GM23338 (cell line): ENCODE measurements at regions not wholly inside any gene's neighbourhood (a gene's known extent, or its start where the extent isn't known, plus 50 kb on each side); places are given as distances from the start of the nearest gene placed in this dataset.

Source experiments
- ATAC-seq: fragments of 200-7000 bp; cut with Tn5 transposase; 3 replicates; pipeline ENCODE4 v1.9.1; 2020
- DNase-seq: peaks from one replicate; pipeline ENCODE4 v3.0.0-alpha.2; 2015; ENCODE audit warnings: low spot score
- H2AFZ ChIP-seq: fragments of 200-600 bp; sonication (generic); 2 replicates; pipeline ENCODE4 v1.8.0; 2016; ENCODE audit warnings: antibody characterized with exemption, mild to moderate bottlenecking, moderate library complexity
- H3F3A ChIP-seq: fragments of 200-600 bp; sonication (generic); replicated peaks from 2 replicates; pipeline ENCODE4 v1.8.0; 2017; ENCODE audit warnings: antibody characterized with exemption, mixed run types, low read depth
- H3K27ac ChIP-seq: fragments of 200-600 bp; sonication (generic); 2 replicates; pipeline ENCODE4 v1.6.1; 2016; ENCODE audit warnings: low read depth
- H3K27me3 ChIP-seq: fragments of 200-600 bp; sonication (generic); 2 replicates; pipeline ENCODE4 v1.8.0; 2016; ENCODE audit warnings: mild to moderate bottlenecking, mixed run types, moderate library complexity; ENCODE audit not compliant: insufficient read depth
- H3K36me3 ChIP-seq: fragments of 200-600 bp; sonication (generic); 2 replicates; pipeline ENCODE4 v1.8.0; 2016; ENCODE audit warnings: mild to moderate bottlenecking; ENCODE audit not compliant: insufficient read depth
- H3K4me1 ChIP-seq: fragments of 200-600 bp; sonication (generic); 2 replicates; pipeline ENCODE4 v1.8.0; 2016; ENCODE audit warnings: mild to moderate bottlenecking, moderate library complexity; ENCODE audit not compliant: insufficient read depth
- H3K4me2 ChIP-seq: fragments of 200-600 bp; sonication (generic); 2 replicates; pipeline ENCODE4 v1.7.1; 2017; ENCODE audit warnings: mixed run types
- H3K4me3 ChIP-seq: fragments of 200-600 bp; sonication (generic); 2 replicates; pipeline ENCODE4 v1.6.1; 2016; ENCODE audit warnings: mixed run types
- H3K79me2 ChIP-seq: fragments of 200-600 bp; sonication (generic); replicated peaks from 2 replicates; pipeline ENCODE4 v1.8.0; 2017; ENCODE audit warnings: mild to moderate bottlenecking; ENCODE audit not compliant: insufficient read depth
- H3K9me2 ChIP-seq: fragments of 200-600 bp; sonication (generic); 2 replicates; pipeline ENCODE4 v1.8.0; 2017; ENCODE audit not compliant: insufficient read depth
- H4K20me1 ChIP-seq: fragments of 200-600 bp; sonication (generic); replicated peaks from 2 replicates; pipeline ENCODE4 v1.8.0; 2017; ENCODE audit warnings: mild to moderate bottlenecking; ENCODE audit not compliant: insufficient read depth
- H3K27ac Mint-ChIP-seq: 2 replicates; pipeline ENCODE4 v1.8.0; 2020; ENCODE audit warnings: inconsistent platforms, mild to moderate bottlenecking, moderate library complexity, mixed read lengths
- H3K27me3 Mint-ChIP-seq: 3 replicates; pipeline ENCODE4 v1.8.0; 2022; ENCODE audit warnings: low read depth, mild to moderate bottlenecking, moderate library complexity, mixed read lengths, inconsistent platforms; ENCODE audit not compliant: insufficient read depth, poor library complexity
- H3K36me3 Mint-ChIP-seq: 3 replicates; pipeline ENCODE4 v1.8.0; 2021; ENCODE audit warnings: low read depth, mild to moderate bottlenecking, inconsistent platforms, moderate library complexity, mixed read lengths
- H3K4me1 Mint-ChIP-seq: 3 replicates; pipeline ENCODE4 v1.8.0; 2020; ENCODE audit warnings: mild to moderate bottlenecking, inconsistent platforms, mixed read lengths
- H3K4me3 Mint-ChIP-seq: 3 replicates; pipeline ENCODE4 v1.8.0; 2021; ENCODE audit warnings: moderate library complexity, mild to moderate bottlenecking, inconsistent platforms, mixed read lengths
- H3K9me3 Mint-ChIP-seq: 3 replicates; pipeline ENCODE4 v1.8.0; 2020; ENCODE audit warnings: moderate library complexity, mild to moderate bottlenecking, inconsistent platforms, mixed read lengths
- CREB1 ChIP-seq: fragments of 250-450 bp; sonication (Bioruptor Pico); IDR thresholded peaks from 2 replicates; pipeline ENCODE4 v1.5.0; 2020; ENCODE audit warnings: low read depth, mild to moderate bottlenecking, moderate library complexity
- EZH2 ChIP-seq: fragments of 200-600 bp; sonication (generic); IDR thresholded peaks from one replicate; pipeline ENCODE4 v1.8.0; 2017; ENCODE audit warnings: antibody characterized with exemption, mild to moderate bottlenecking, low read depth; ENCODE audit not compliant: unreplicated experiment
- EZH2phosphoT487 ChIP-seq: fragments of 200-600 bp; sonication (generic); IDR thresholded peaks from one replicate; pipeline ENCODE4 v1.8.1; 2018; ENCODE audit warnings: antibody characterized with exemption; ENCODE audit not compliant: unreplicated experiment
- JUNB ChIP-seq: IDR thresholded peaks from one replicate; pipeline ENCODE4 v1.6.1; 2016; ENCODE audit warnings: antibody characterized with exemption; ENCODE audit not compliant: unreplicated experiment
- NANOG ChIP-seq: IDR thresholded peaks from 2 replicates; pipeline ENCODE4 v1.6.1; 2016; ENCODE audit warnings: antibody characterized with exemption, borderline replicate concordance
- POLR2AphosphoS5 ChIP-seq: IDR thresholded peaks from 2 replicates; pipeline ENCODE4 v1.6.1; 2016; ENCODE audit warnings: antibody characterized with exemption, low read depth
- STAT1 ChIP-seq: IDR thresholded peaks from one replicate; pipeline ENCODE4 v1.6.1; 2016; ENCODE audit warnings: antibody characterized with exemption; ENCODE audit not compliant: unreplicated experiment
- ZNF114 ChIP-seq: fragments of 250-450 bp; sonication (Bioruptor Pico); IDR thresholded peaks from 2 replicates; pipeline ENCODE4 v1.5.0; 2020; ENCODE audit warnings: mild to moderate bottlenecking, moderate library complexity
- ZNF331 ChIP-seq: fragments of 250-450 bp; sonication (Bioruptor Pico); IDR thresholded peaks from 2 replicates; pipeline ENCODE4 v1.5.0; 2020; ENCODE audit warnings: low read depth, mild to moderate bottlenecking, moderate library complexity
- TF ChIP-seq, protein P1 (sequence below), 2 experiments: fragments of 200-600 bp in 1 of 2; sonication (generic) in 1 of 2; conservative IDR thresholded peaks; 2 replicates each; pipeline versions ENCODE4 v1.5.1 to v1.6.1; 2016 to 2017; ENCODE audit warnings: antibody characterized with exemption in 2 of 2, low read depth in 2 of 2, mild to moderate bottlenecking in 2 of 2, moderate library complexity in 1 of 2
- TF ChIP-seq, protein P2 (sequence below): IDR thresholded peaks from 2 replicates; pipeline ENCODE4 v1.6.1; 2016; ENCODE audit warnings: antibody characterized with exemption
- TF ChIP-seq, protein P3 (sequence below): IDR thresholded peaks from one replicate; pipeline ENCODE4 v1.6.1; 2018; ENCODE audit warnings: antibody characterized with exemption; ENCODE audit not compliant: unreplicated experiment
- TF ChIP-seq, protein P4 (sequence below): fragments of 250-450 bp; sonication (Bioruptor Pico); IDR thresholded peaks from 2 replicates; pipeline ENCODE4 v1.5.0; 2020; ENCODE audit warnings: mild to moderate bottlenecking, moderate library complexity

DNA sequence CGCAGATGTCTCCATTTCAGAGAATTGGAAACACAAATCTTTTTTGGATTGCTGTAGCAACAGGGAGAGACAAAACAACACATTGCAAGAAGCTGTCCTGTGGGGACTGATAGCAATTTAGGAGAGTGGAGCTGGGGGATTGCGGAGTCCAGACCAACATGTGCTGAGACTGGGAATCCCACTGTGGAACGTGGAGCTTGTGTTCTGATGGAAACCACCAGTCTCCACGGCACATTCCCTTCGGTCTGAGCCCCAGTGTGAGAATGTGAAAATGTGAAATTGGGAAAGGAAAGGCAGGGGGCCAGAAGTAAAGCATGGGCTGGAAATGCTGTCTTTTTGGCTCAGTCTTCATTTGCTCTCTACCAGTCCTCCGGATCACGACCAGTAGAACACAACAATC is 348.8 kb upstream of the TNC start:
- Mint-ChIP-seq H3K4me1 (peaks cover 37% of the 10 kb centered on the region), H3K4me3 (no peak overlapping the region), H3K36me3 (peaks cover 29% of the 10 kb centered on the region), H3K27me3 (no peaks in the 10 kb centered on the region), H3K27ac (no peak overlapping the region), H3K9me3 (peaks cover 19% of the 10 kb centered on the region)
- Histone ChIP-seq H3K4me2 (no peak overlapping the region), H3K27ac (no peak overlapping the region), H3K27me3 (no peaks in the 10 kb centered on the region), H3K4me1 (peaks cover 39% of the 10 kb centered on the region), H3K9me2 (no peaks in the 10 kb centered on the region), H2AFZ (peak overlapping the region; percentile 9; the same call in 1 of the 2 replicates), H3K79me2 (peaks cover 15% of the 10 kb centered on the region), H3K36me3 (peaks cover 4% of the 10 kb centered on the region; the same call in 1 of the 2 replicates), H4K20me1 (no peaks in the 10 kb centered on the region), H3F3A (no peaks in the 10 kb centered on the region), H3K4me3 (no peak overlapping the region)
- DNase-seq (no peak), ATAC-seq (no peak)
- TF ChIP-seq EZH2, result no peak
- TF ChIP-seq NANOG, result no peak
- no peak for TF ChIP-seq EZH2phosphoT487
- TF ChIP-seq, protein P1, sequence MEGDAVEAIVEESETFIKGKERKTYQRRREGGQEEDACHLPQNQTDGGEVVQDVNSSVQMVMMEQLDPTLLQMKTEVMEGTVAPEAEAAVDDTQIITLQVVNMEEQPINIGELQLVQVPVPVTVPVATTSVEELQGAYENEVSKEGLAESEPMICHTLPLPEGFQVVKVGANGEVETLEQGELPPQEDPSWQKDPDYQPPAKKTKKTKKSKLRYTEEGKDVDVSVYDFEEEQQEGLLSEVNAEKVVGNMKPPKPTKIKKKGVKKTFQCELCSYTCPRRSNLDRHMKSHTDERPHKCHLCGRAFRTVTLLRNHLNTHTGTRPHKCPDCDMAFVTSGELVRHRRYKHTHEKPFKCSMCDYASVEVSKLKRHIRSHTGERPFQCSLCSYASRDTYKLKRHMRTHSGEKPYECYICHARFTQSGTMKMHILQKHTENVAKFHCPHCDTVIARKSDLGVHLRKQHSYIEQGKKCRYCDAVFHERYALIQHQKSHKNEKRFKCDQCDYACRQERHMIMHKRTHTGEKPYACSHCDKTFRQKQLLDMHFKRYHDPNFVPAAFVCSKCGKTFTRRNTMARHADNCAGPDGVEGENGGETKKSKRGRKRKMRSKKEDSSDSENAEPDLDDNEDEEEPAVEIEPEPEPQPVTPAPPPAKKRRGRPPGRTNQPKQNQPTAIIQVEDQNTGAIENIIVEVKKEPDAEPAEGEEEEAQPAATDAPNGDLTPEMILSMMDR (conservative IDR thresholded peaks at IDR 0.05; ENCODE audit: low read depth in 2 of 2), result no peak
- TF ChIP-seq, protein P2, sequence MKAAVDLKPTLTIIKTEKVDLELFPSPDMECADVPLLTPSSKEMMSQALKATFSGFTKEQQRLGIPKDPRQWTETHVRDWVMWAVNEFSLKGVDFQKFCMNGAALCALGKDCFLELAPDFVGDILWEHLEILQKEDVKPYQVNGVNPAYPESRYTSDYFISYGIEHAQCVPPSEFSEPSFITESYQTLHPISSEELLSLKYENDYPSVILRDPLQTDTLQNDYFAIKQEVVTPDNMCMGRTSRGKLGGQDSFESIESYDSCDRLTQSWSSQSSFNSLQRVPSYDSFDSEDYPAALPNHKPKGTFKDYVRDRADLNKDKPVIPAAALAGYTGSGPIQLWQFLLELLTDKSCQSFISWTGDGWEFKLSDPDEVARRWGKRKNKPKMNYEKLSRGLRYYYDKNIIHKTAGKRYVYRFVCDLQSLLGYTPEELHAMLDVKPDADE, result no peak
- no peak for TF ChIP-seq ZNF114 (CRISPR knock-in tag)
- TF ChIP-seq, protein P3, sequence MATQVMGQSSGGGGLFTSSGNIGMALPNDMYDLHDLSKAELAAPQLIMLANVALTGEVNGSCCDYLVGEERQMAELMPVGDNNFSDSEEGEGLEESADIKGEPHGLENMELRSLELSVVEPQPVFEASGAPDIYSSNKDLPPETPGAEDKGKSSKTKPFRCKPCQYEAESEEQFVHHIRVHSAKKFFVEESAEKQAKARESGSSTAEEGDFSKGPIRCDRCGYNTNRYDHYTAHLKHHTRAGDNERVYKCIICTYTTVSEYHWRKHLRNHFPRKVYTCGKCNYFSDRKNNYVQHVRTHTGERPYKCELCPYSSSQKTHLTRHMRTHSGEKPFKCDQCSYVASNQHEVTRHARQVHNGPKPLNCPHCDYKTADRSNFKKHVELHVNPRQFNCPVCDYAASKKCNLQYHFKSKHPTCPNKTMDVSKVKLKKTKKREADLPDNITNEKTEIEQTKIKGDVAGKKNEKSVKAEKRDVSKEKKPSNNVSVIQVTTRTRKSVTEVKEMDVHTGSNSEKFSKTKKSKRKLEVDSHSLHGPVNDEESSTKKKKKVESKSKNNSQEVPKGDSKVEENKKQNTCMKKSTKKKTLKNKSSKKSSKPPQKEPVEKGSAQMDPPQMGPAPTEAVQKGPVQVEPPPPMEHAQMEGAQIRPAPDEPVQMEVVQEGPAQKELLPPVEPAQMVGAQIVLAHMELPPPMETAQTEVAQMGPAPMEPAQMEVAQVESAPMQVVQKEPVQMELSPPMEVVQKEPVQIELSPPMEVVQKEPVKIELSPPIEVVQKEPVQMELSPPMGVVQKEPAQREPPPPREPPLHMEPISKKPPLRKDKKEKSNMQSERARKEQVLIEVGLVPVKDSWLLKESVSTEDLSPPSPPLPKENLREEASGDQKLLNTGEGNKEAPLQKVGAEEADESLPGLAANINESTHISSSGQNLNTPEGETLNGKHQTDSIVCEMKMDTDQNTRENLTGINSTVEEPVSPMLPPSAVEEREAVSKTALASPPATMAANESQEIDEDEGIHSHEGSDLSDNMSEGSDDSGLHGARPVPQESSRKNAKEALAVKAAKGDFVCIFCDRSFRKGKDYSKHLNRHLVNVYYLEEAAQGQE, result no peak
- TF ChIP-seq, protein P4, sequence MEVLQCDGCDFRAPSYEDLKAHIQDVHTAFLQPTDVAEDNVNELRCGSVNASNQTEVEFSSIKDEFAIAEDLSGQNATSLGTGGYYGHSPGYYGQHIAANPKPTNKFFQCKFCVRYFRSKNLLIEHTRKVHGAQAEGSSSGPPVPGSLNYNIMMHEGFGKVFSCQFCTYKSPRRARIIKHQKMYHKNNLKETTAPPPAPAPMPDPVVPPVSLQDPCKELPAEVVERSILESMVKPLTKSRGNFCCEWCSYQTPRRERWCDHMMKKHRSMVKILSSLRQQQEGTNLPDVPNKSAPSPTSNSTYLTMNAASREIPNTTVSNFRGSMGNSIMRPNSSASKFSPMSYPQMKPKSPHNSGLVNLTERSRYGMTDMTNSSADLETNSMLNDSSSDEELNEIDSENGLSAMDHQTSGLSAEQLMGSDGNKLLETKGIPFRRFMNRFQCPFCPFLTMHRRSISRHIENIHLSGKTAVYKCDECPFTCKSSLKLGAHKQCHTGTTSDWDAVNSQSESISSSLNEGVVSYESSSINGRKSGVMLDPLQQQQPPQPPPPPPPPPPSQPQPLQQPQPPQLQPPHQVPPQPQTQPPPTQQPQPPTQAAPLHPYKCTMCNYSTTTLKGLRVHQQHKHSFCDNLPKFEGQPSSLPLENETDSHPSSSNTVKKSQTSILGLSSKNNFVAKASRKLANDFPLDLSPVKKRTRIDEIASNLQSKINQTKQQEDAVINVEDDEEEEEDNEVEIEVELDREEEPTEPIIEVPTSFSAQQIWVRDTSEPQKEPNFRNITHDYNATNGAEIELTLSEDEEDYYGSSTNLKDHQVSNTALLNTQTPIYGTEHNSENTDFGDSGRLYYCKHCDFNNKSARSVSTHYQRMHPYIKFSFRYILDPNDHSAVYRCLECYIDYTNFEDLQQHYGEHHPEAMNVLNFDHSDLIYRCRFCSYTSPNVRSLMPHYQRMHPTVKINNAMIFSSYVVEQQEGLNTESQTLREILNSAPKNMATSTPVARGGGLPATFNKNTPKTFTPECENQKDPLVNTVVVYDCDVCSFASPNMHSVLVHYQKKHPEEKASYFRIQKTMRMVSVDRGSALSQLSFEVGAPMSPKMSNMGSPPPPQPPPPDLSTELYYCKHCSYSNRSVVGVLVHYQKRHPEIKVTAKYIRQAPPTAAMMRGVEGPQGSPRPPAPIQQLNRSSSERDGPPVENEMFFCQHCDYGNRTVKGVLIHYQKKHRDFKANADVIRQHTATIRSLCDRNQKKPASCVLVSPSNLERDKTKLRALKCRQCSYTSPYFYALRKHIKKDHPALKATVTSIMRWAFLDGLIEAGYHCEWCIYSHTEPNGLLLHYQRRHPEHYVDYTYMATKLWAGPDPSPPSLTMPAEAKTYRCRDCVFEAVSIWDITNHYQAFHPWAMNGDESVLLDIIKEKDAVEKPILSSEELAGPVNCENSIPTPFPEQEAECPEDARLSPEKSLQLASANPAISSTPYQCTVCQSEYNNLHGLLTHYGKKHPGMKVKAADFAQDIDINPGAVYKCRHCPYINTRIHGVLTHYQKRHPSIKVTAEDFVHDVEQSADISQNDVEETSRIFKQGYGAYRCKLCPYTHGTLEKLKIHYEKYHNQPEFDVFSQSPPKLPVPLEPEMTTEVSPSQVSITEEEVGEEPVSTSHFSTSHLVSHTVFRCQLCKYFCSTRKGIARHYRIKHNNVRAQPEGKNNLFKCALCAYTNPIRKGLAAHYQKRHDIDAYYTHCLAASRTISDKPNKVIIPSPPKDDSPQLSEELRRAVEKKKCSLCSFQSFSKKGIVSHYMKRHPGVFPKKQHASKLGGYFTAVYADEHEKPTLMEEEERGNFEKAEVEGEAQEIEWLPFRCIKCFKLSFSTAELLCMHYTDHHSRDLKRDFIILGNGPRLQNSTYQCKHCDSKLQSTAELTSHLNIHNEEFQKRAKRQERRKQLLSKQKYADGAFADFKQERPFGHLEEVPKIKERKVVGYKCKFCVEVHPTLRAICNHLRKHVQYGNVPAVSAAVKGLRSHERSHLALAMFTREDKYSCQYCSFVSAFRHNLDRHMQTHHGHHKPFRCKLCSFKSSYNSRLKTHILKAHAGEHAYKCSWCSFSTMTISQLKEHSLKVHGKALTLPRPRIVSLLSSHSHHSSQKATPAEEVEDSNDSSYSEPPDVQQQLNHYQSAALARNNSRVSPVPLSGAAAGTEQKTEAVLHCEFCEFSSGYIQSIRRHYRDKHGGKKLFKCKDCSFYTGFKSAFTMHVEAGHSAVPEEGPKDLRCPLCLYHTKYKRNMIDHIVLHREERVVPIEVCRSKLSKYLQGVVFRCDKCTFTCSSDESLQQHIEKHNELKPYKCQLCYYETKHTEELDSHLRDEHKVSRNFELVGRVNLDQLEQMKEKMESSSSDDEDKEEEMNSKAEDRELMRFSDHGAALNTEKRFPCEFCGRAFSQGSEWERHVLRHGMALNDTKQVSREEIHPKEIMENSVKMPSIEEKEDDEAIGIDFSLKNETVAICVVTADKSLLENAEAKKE, result no peak
- TF ChIP-seq STAT1, result no peak
- no peak for TF ChIP-seq JUNB
- no peak for TF ChIP-seq CREB1 (CRISPR knock-in tag)
- TF ChIP-seq POLR2AphosphoS5, result no peak
- TF ChIP-seq ZNF331 (CRISPR knock-in tag), result no peak
